ENCODE measurements at regions not wholly inside any gene's neighbourhood (a gene's known extent, or its start where the extent isn't known, plus 50 kb on each side); places are given as distances from the start of the nearest gene placed in this dataset.

DNA sequence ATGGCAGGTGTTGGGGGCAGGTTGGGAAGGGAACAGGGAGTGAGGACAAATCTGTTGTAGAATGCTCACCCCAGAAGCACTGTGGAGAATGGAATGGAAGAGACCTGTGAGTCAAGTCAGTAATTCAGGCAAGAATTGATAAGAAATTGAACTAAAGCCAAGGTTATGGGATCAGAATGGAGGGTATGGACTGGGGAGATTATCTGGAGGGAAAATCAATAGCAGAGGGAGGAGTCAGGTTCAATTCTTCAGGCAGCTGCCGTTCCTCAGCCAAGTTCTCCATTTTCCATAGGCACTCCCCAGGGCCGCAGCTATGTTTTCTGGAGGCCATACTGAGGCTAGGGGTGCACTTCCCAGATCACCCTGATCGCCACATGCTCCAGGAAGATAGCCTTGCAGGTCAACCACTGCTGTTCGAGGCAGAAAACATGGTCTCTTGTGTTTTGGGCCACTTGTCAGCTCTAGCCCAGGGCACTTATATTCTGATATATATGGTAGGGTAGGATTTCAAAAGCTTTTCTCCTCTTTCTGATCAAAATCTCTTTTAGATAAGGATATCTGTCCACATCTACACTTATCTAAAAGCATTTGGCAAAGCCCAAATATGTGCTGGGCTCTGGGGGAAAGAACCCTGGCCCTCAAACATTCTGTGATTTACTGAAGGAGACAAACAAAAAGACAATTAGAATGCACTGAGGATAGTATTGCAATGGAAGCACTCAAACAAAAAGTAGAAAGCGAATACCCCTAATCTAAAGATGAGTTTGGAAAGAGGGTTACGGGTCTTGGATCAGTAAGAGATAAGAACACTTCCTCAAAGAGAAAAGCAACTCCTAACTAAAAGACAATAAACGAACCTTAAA lies 92.3 kb downstream of the TMEM212 start:
- no peak for TF ChIP-seq EZH2 (IDR thresholded peaks at IDR 0.05)
- no peak for TF ChIP-seq POLR2AphosphoS5 (IDR thresholded peaks at IDR 0.05; ENCODE audit: borderline replicate concordance, low read depth, low read length)
